Neuron (in vitro differentiated cells): ENCODE measurements at regions not wholly inside any gene's neighbourhood (a gene's known extent, or its start where the extent isn't known, plus 50 kb on each side); places are given as distances from the start of the nearest gene placed in this dataset.

ENCODE experiments used
- H2AFZ ChIP-seq: one replicate; pipeline ENCODE4 v1.6.1; 2013; ENCODE audit warnings: low read depth, mild to moderate bottlenecking, inconsistent platforms, low read length, moderate library complexity
- H3K27me3 ChIP-seq: one replicate; pipeline ENCODE4 v1.6.1; 2013; ENCODE audit warnings: low read length; ENCODE audit not compliant: insufficient read depth
- H3K36me3 ChIP-seq: one replicate; pipeline ENCODE4 v1.6.1; 2013; ENCODE audit warnings: low read length; ENCODE audit not compliant: insufficient read depth
- H3K4me1 ChIP-seq: one replicate; pipeline ENCODE4 v1.6.1; 2013; ENCODE audit warnings: low read length; ENCODE audit not compliant: insufficient read depth
- H3K4me3 ChIP-seq: 2 replicates; pipeline ENCODE4 v1.5.1; 2013; ENCODE audit warnings: mild to moderate bottlenecking, low read length, moderate library complexity
- H3K9me3 ChIP-seq: one replicate; pipeline ENCODE4 v1.6.1; 2013; ENCODE audit warnings: low read length

DNA sequence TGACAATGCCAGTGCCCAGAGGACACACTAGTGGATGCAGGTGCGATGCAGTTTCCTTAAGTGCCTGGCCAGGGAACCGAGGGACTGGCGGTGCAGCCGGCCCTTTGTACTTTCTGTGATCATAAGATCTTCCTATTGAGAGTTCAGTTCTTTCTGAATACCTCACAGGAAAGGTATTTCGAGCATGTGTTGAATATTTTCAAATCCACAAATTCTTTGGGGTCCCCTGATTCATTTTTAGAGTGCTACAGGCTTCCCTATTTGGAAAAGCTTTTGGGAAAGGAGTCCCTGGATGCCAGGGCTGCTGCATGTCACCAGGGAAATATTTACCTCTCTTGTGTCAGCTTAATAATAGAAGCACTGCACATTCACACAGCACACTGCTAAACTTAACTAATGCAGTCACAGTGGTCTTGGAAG, 281.5 kb downstream of the GADD45G start:
- H3K36me3 ChIP-seq: no peaks in the 10 kb centered on the region
- H3K27me3 ChIP-seq: peaks cover 6% of the 10 kb centered on the region
- no peak overlapping the region for H3K4me3 ChIP-seq
- H3K9me3 ChIP-seq: no peaks in the 10 kb centered on the region
- H2AFZ ChIP-seq: no peak overlapping the region
- no peaks in the 10 kb centered on the region for H3K4me1 ChIP-seq

DNA sequence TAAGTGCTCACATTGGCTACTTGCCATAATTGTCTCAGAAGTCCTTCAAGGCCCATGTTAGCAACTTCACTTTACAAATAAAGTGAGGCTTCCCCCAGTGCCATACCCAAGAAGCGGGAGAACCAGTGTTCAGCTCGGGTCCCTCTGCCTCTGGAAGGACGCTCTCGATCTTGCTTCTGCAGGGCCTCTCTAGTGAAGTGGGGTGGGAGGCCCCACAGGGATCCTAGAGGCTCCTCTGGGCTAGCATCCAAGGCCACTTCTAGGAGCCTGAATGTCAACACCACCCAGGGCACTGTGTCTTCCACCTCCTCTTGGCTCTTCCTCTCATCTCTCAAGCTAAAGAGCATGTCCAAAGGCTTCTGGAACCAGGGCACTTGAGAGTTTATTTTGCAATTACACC, 282.5 kb downstream of the GADD45G start:
- Histone ChIP-seq H2AFZ (no peak overlapping the region), H3K4me1 (no peaks in the 10 kb centered on the region), H3K27me3 (peaks cover 6% of the 10 kb centered on the region), H3K9me3 (no peaks in the 10 kb centered on the region), H3K36me3 (no peaks in the 10 kb centered on the region), H3K4me3 (no peak overlapping the region)

DNA sequence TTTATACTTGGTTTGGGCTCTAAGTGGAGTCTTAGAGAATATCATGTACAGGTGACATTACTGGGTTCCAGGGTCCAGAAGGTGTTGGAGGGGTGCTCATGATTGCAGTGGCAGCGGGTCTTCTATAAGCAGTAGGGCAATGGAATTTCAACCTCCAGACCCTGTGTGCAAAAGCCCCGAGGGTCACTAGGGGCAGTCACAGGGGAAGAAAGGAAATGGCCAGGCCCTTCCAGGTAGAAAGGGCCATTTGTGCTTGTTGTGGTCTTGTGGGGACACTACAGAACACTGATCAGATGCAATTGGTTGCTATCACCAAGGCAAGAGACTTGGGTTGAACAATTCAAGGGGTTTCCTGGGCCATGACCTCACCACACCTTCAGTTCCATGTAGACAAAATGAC, 283.4 kb downstream of the GADD45G start:
- H3K27me3 ChIP-seq: peaks cover 6% of the 10 kb centered on the region
- no peaks in the 10 kb centered on the region for H3K4me1 ChIP-seq
- no peaks in the 10 kb centered on the region for H3K9me3 ChIP-seq
- no peaks in the 10 kb centered on the region for H3K36me3 ChIP-seq
- H3K4me3 ChIP-seq: no peak overlapping the region
- H2AFZ ChIP-seq: no peak overlapping the region

DNA sequence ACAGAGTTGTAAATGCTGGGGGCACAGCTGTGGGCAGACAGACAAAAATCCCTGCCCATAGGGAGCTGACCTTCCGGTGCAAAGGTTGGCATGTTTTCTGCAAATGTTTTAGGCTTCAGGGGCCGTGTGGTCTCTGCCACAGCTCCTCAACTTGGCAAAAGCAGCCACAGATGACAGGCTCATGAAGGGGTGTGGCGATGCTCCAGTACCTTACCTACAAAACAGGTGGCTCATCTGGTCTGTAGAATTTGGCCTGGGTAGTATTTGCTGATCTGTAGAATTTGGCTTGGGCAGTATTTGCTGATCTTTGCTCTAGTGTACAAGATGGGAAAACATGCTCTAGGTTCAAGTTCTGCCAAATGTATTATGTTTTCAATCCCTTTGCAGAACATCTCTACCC, 283.9 kb downstream of the GADD45G start:
- Histone ChIP-seq H3K27me3 (peaks cover 6% of the 10 kb centered on the region), H2AFZ (no peak overlapping the region), H3K4me3 (no peak overlapping the region), H3K36me3 (no peaks in the 10 kb centered on the region), H3K9me3 (no peaks in the 10 kb centered on the region), H3K4me1 (no peaks in the 10 kb centered on the region)

DNA sequence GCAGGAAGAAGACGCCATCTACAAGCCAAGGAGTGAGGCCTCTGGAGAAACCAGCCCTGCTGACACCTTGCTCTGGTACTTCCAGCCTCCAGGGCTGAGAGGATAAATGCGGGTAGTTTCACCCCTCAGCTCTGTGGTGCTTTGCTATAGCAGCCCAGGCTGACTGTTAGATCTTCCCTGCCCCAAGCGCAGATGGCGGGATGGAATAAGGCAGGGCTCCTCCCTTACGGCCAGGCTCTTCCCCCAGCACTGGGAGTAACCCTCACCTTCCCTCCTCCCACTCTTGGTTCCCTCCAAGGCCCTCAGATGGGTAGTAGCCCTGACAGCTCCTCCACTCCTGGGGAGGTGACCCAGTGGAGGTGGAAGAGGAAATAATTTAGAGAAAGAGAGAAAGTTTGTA, 285.1 kb downstream of the GADD45G start:
- no peaks in the 10 kb centered on the region for H3K36me3 ChIP-seq

DNA sequence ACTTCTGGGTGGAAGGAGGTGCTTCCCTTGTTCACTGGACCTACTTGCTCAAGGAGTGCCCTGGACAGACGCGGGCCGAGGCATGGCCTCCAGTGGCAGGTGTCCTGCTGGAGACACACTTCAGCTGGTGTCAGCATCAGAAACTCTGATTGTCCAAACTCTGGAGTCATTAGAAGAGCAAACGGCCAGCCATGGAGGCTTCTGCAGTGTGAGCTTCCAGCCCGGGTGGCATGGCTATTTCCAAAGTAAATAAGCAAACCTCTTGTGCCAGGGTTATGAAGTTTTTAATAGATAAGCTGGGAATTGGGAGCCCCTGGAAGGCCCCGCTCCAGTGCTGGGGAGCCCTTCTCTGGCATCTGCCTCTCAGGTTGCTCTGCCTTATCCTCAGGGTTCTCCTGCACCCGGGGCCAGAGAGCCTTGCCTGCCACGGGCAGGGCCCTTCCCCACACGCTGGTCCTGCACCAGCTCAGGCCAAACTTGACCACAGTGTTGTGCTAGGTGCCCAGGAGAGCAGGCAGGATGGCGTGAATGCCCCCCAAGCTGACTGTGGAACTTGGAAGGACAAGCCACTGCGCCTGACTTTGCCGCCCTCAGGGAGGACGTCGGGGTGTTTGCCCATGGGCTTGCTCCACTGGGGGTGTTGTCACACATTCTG, 285.6 kb downstream of the GADD45G start:
- Histone ChIP-seq H3K36me3 (no peaks in the 10 kb centered on the region), H2AFZ (no peak overlapping the region), H3K4me3 (no peak overlapping the region)

More for the DNA sequence above, 285.1 kb downstream of the GADD45G start:
- H3K27me3 ChIP-seq: peaks cover 6% of the 10 kb centered on the region
- H3K4me1 ChIP-seq: no peaks in the 10 kb centered on the region
- no peak overlapping the region for H2AFZ ChIP-seq
- H3K9me3 ChIP-seq: no peaks in the 10 kb centered on the region
- no peak overlapping the region for H3K4me3 ChIP-seq

DNA sequence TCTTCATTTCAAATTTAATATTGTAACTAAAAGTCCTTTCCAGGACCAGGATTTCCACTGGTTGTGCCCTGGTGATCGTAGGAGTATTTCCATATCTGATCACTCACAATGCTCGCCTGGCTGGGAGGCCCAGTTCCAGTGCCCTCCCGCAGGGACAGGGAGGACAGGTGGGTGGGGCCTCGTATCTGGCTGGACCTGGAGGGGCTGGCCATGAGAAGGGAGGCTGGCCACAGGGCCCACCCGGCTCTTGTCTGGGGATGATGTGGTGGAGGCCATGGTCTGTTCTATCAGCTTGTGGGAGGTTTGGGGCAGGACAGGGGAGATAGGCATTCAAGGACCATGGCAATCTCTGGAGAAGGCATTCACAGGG, 286.4 kb downstream of the GADD45G start:
- H3K4me3 ChIP-seq: no peak overlapping the region

More for the DNA sequence above, 285.6 kb downstream of the GADD45G start:
- Histone ChIP-seq H3K27me3 (peaks cover 6% of the 10 kb centered on the region), H3K4me1 (no peaks in the 10 kb centered on the region), H3K9me3 (no peaks in the 10 kb centered on the region)

DNA sequence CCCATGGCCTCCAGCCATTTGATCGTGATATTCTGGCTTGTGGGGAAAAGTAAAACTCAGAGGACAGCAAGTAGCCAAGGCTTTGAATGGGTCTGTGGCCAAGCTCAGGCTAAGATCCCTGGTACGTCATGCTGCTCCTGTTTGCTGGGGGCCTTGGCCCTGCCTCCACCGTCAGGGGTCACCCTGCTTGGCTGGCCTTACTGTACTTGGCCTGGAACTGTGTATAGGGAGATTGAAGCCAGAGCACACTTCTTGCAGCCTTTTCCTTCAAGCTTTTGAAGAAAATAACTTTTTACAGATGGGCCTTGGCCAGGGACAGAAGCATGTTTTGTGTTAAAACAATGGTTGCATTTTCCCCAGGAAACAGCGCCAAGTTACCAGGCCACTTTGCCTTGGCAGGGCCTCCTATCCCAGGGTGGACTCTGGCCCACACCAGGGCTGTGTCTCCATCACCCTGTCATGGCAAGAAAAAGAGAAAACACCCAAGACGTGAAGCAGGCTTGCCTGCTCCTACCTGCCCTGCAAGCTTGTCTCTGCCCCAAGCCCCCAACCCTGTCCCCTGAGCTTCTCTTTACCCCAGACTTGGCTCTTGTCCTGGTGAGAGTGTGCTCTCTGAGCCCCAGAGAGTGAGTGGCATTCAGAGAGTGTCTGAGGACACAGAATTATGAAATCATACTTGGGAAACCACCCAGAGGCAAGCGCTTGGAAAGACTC, 286.9 kb downstream of the GADD45G start:
- no peak overlapping the region for H3K4me3 ChIP-seq
- no peaks in the 10 kb centered on the region for H3K36me3 ChIP-seq
- H3K9me3 ChIP-seq: no peaks in the 10 kb centered on the region
- no peaks in the 10 kb centered on the region for H3K4me1 ChIP-seq
- no peak overlapping the region for H2AFZ ChIP-seq
- H3K27me3 ChIP-seq: peaks cover 3% of the 10 kb centered on the region

More for the DNA sequence above, 286.4 kb downstream of the GADD45G start:
- Histone ChIP-seq H3K4me1 (no peaks in the 10 kb centered on the region), H2AFZ (no peak overlapping the region), H3K27me3 (peaks cover 6% of the 10 kb centered on the region), H3K9me3 (no peaks in the 10 kb centered on the region), H3K36me3 (no peaks in the 10 kb centered on the region)

DNA sequence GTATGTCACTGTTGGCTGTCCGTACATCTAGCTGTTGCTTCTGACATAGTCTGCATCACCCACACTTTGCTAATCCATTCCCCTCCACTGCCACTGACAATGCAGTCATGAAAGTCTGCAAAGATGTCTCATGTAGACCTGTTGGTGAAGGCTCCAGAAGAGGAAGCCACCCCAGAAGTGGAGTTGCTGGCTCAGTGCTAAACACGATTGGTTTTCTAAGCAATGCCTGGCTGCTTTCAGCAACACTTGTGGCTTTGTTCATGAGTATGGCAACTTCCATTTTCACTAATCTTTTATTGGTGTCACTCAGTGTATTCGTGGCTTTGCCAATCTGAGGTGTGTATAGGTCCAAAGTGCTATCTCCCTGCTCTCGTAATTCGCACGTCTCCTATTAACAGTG, 288.1 kb downstream of the GADD45G start:
- Histone ChIP-seq H3K9me3 (no peaks in the 10 kb centered on the region), H3K27me3 (peaks cover 7% of the 10 kb centered on the region), H3K4me1 (no peaks in the 10 kb centered on the region)

DNA sequence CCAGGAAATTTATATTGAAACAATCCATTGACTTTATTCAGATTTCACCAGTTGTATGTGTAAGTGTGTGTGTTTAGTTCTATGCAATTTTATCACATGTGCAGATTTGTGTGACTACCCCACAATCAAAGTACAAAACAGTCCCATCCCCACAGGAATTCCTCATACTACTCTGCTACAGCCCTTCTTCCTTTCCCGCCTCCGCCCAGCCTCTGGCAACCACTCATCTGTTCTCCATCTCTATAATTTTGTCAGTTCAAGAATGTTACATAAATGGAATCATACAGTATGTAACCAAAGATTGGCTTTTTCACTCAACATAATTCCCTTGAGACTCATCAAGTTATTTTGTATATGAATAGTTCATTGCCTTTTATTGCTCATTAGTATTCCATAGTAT, 289.1 kb downstream of the GADD45G start:
- H3K4me1 ChIP-seq: no peaks in the 10 kb centered on the region
- H2AFZ ChIP-seq: no peak overlapping the region
- H3K9me3 ChIP-seq: no peaks in the 10 kb centered on the region
- no peak overlapping the region for H3K4me3 ChIP-seq
- H3K27me3 ChIP-seq: peaks cover 3% of the 10 kb centered on the region
- H3K36me3 ChIP-seq: no peaks in the 10 kb centered on the region

More for the DNA sequence above, 288.1 kb downstream of the GADD45G start:
- no peak overlapping the region for H3K4me3 ChIP-seq
- no peaks in the 10 kb centered on the region for H3K36me3 ChIP-seq
- no peak overlapping the region for H2AFZ ChIP-seq

DNA sequence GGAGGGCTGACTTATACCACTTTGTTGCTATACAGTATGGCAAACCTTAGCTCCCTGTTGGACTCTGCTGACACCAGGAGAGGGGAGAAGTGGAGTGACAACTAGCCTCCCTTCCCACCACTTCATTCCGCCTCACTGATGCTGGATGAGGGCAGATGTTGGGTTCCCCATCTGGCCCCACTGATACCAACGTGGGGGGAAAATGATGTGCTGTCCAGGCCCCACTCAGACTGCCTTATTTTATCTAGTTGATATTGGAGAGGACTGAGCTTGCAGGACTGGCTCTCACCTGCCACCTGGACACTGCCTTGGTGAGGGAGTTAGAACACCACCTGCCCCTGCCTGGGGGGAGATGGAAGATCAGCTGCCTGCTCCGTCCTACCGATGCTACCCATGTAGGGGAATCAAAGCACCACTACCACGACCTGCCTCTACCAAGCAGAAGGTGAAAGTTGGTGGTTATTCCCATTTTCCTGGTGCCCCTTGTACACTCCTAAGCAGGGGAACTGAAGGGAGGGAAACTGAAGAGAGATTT, 292.1 kb downstream of the GADD45G start:
- Histone ChIP-seq H2AFZ (no peak overlapping the region), H3K4me1 (no peaks in the 10 kb centered on the region), H3K36me3 (no peaks in the 10 kb centered on the region), H3K27me3 (peaks cover 3% of the 10 kb centered on the region), H3K9me3 (no peaks in the 10 kb centered on the region), H3K4me3 (no peak overlapping the region)

DNA sequence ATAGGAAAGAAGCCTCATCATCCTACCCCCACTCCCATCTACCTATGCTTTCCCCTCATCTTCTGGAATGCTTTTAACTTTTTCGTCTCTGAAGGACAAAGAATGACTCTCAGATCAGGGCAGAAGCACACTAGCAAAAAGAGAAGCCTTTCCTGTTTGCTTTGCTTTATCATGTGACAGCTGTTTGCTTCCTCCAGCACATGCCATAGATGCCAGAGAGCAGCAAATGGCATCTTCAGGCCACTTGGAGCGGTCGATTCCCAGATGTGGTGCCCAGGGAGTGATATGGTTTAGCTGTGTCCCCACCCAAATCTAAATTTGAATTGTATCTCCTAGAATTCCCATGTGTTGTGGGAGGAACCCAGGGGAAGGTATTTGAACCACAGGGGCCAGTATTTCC, 294.8 kb downstream of the GADD45G start:
- H2AFZ ChIP-seq: no peak overlapping the region
- H3K27me3 ChIP-seq: peaks cover 3% of the 10 kb centered on the region
- H3K4me1 ChIP-seq: no peaks in the 10 kb centered on the region
- no peaks in the 10 kb centered on the region for H3K36me3 ChIP-seq
- no peak overlapping the region for H3K4me3 ChIP-seq
- no peaks in the 10 kb centered on the region for H3K9me3 ChIP-seq

DNA sequence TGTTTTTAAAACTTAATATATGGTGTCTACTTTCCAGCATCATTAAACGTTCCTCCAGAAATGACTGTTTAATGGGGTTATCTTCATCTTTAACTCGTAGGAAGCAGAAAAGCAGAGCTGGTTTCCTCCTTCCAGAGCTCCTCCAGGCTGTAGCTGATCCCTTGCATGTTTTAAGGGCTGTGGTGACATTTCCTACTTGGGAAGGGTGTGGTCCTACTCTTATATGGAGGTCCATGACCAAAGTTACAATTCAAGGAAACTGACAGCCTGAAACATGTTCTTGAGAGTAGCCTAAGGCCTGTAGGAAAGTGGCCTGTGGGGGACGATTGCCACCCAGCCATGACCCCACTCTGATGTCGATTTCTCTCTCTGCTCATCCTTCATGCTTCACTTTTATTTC, 297.1 kb downstream of the GADD45G start:
- no peaks in the 10 kb centered on the region for H3K9me3 ChIP-seq
- H2AFZ ChIP-seq: no peak overlapping the region
- H3K4me3 ChIP-seq: no peak overlapping the region
- no peaks in the 10 kb centered on the region for H3K4me1 ChIP-seq
- peaks cover 5% of the 10 kb centered on the region for H3K27me3 ChIP-seq
- no peaks in the 10 kb centered on the region for H3K36me3 ChIP-seq
